ENCODE measurements at regions not wholly inside any gene's neighbourhood (a gene's known extent, or its start where the extent isn't known, plus 50 kb on each side); places are given as distances from the start of the nearest gene placed in this dataset.

DNA sequence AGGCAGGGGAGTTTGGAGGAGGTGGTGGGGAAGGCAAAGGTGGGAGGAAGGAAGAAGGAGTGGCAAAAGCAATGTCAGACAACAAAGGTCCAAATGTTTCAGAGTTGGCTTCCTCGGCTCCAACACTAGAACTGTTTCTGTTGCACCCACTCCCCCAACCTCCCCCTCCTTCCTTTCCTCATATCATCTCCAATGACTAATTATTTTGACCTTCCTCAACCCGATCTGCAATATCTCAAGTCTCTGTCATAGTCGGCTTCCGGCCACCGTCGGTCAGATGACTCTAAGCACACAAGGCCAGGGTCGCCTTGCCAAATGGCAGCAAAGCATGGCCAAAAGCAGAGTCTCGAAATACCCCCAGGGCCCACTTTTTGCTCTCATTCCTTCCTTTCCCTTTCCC is 637.0 kb upstream of the TBX3 start:
- TF ChIP-seq GATA3 (IDR thresholded peaks at IDR 0.05; ENCODE audit: low read depth, low read length): no peak
- TF ChIP-seq GATA2 (IDR thresholded peaks at IDR 0.05; ENCODE audit: low read depth, low read length): no peak
